HG03521 (cell line): ENCODE measurements at regions not wholly inside any gene's neighbourhood (a gene's known extent, or its start where the extent isn't known, plus 50 kb on each side); places are given as distances from the start of the nearest gene placed in this dataset.
A peak's percentile ranks its signal among the peaks of the same experiment; 100 is the strongest.

Experiments
- ATAC-seq: cut with Tn5 transposase; IDR thresholded peaks from one replicate; pipeline ENCODE4 v1.9.1; 2021; ENCODE audit warnings: mild to moderate bottlenecking, moderate library complexity; ENCODE audit not compliant: unreplicated experiment

DNA sequence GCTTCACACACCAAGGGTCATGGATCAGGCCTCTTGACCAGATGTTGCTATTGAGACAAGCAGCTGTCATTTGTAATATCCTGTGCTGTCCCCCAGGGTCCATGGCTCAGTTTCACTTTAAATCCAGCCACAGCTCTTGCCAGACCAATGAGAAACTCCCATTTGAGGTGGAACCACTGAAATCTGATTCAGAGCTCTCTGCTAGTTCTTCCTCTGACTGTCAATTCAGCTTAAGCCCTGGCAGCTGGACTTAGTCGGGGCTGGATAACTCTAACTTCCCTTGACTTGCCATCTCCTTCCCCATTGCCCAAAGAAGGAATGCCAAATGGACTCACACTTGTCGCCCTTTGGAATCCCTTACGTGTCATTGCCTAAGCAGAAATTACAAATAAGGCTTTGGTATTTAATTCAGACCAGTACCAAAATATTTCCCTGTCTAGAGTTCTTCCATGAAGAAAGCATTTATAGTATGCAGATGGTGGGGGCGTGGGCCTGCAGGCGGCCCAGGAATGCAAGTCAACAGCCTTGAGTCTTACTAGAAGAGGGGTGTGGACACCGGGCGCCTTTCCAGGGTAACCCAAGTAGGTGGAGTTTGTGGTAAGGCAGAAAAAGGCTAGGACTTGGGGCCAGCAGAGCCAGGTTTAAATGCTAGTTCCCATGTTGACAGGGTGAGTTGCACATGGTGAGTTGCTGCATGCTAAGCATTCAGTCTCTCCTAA lies 96.9 kb upstream of the TMPO start:
- ATAC-seq: peak; percentile 69

DNA sequence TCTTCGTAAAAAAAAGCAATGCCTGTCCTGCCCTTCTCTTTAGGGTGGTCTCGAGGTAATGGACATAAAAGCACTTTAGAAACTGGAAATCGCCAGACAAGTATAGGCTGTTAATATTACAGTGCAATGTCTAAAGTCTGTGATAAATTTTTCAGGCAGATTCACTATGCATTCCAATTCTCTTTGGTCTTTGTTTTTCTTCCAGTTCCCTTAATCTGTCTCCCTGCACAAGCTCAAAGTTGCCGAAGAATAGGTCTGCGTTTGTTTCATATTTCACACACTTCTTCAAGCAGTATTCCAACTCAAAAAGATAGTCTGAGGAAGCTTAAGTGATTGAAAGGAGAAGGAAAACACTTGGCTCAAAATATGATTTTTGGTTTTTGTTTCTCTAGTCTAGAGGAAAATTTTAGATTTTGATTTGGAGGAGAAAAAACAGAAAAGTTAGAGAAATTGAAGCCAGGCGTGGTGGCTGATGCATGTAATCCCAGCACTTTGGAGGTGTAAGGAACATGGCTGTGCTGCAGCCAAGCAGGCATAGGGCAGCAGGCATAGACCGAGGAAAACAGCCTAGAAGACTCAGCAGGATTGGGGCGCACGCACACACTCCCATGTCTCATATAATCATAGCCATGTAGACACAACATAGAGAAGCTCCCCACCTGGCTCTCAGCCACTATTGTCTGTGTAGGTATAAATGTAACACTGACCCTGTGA lies 96.2 kb upstream of the TMPO start:
- ATAC-seq: no peak

DNA sequence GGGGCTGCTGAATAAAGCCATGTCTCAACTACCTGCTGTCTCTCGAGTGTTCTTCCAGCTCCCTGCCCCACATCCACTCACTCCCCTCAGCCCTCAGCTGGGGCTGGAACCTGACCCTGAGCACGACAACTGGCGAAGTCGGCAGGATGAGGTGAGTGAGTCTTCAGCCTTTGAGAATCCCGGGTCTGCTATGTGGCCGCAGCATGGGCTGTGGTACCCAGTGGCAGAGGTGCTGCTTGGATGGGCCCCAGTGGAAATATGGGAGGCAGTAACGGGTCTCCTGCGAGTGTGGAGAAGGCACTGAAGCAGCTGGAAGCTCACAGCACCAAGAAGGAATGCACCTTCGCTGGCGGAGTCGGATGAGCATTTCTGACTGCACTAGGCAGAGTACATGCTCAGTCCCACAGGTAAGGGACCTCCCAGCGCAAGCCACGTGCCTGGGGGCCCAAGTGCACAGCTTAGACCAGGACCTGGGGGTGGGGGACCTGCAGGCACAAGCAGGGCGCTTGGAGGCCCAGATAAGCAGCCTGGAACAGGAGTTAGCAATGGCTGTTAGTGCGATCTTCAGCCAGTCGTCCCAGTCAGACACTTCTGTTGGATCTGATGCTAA lies 95.5 kb upstream of the TMPO start:
- ATAC-seq: no peak

DNA sequence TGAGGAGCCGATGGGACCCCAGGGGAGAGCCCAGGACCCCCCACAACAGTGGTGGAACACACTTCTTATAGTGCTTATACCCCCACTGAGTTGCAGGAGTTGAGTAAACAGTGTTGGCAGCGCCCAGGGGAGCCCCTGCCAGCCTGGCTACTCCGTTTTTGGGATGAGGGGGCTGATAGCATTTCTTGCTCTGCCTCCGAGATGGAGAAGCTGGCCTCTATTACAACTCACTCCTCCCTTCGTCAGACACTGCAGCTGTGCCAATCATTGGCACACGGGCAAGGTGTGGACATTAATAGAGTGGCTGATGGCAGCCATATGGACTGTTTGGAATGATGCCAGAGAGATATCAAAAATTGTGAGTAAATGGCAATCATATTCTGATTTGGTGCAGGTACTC lies 94.9 kb upstream of the TMPO start:
- no peak for ATAC-seq

DNA sequence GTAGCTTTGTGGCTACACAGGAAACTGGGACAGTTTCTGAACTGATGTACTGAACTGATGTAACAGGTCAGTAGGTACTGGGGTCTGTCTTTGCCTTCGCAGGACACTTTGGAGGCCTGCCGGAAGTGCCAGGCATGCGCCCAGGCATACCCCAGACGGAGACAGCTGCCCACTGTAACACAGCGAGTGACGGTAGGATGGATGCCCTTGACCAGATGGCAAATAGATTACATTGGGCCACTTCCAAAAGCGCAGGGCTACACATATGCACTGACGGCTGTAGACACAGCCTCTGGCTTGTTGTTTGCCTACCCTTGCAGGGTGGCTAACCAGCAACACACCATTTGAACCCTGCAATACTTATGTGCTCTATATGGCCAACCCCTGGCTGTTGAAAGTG lies 94.1 kb upstream of the TMPO start:
- no peak for ATAC-seq

DNA sequence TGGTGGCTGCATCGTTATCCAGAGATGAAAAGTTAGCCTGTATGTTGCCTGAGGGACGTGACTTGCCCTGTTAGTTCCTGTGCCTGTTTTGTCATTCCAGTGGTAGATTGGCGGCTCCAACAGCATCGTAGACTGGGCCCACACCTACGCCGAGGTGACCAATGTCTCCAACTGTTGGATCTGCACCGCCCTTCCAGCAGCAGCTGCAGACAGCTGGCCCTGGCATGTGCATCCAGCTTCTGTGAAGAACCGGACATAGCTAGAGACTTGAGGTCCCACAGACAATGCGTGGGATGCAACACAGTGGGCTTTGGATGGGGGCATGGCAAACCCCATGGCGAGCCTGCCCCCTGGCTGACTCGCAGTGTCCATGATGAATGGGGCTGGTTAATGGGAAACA lies 93.0 kb upstream of the TMPO start:
- no peak for ATAC-seq

DNA sequence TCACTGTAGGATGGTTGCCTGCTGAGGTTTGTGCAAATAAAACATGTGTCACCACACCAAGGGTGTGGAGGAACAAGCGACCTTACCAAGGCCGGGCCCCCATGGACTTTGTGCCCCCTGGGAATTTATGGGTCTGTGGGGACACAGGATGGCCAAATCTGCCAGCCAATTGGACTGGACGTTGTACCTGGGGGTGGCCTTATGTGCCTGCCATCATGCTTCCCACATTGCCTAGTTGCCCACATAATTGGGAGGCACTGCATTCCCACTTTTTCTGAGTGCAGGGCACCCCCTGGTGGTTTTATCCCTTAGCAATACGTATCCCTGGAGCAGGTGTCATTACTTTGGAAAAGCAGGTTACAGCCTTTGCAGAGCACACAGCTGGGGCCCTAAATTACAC lies 92.6 kb upstream of the TMPO start:
- no peak for ATAC-seq

DNA sequence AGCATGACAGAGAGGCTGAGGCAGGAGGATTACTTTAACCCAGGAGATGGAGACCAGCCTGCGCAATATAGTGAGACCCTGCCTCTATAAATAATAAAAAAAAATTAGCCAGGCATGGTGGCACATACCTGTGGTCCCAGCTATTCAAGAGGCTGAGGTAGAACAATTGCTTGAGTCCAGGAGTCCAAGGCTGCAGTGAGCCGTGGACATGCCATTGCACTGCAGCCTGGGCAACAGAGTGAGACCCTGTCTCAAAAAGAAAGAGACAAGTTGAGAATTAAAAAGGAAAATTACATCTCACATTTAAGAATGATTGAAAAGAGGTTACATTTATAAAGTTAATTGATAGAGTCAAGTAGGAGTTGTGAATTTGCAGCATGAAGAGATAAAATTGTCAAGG lies 91.4 kb upstream of the TMPO start:
- ATAC-seq: no peak

DNA sequence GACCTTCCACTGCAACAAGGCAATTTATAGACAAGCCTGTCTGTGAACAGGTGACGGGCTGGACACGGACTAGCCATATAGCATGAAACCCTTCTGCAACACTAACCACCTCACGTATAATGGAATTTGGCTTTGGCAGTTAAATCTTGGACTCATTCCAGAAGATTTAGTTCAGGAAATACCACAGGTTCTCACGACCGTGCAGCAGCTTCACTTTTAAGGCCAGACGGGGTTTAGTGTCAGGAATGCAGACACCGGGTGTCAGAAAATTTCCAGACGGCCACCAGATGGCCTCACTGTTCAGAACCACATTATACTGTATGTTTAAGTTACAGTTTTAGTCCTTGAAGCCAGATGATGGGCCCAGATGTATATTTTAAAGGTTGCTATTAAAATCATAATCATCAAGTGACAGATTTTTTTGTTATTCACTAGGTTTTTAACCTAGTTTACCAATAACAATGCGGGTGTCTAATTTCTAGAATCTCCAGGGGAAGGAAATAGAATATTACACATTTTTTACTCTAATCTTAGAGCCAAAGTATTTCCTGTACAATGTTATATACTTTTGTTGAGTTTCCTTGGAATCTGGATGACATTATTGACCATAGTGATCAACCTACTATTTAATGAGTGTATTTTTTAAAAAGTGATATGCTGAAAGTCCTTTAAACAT lies 90.5 kb upstream of the TMPO start:
- peak; percentile 58 for ATAC-seq

DNA sequence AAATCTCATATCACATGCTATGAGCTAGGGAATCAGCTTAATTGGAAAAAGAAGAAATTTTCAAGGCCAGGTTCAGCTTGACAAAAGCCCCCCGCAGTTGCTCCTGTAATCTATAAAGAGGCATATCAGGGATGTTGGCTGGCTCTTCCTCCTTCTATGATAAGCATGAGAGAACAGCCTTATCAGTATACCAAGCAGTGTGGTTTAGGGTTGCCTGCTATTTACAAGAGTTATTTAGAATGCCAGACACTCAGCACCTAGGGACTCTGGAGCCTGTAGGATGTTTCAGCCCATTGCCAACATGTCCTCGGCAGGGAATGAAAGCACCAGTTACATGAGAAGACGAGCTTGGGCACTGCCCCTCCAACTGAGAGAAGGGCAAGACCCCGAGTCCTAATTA lies 89.5 kb upstream of the TMPO start:
- ATAC-seq: no peak

DNA sequence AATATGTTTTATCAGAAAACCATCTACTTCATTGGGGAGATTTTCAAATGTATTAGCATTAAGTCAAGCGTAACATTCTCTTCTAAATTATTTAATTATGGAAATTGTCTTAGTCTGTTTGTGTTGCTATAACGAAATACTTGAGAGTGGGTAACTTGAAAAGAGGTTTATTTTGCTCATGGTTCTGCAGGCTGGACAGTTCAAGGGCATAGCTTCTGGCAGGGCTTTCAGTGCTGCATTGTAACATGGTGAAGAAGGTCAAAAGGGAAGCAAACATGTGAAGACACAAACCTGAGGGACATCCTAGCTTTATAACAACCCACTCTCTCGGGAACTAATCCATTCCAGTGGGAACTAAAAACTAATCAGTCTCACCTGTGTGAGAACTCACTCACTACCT lies 84.3 kb upstream of the TMPO start:
- no peak for ATAC-seq

DNA sequence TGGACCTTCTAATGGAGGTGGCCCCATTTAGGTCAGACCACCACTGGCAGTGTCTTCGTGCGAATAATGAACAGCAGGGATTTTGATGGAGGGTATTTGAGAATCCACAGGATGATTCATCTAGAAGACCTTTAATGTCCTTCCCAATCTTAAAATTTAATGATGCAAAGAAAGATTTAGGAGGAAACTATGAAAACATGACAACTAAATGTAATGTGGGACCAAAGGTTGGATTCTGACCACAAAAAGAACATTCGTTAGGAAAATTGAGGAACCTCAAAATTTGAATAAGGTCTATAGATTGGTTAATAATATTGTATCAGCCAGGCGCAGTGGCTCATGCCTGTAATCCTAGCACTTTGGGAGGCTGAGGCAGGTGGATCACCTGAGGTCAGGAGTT lies 78.2 kb upstream of the TMPO start:
- ATAC-seq: no peak

DNA sequence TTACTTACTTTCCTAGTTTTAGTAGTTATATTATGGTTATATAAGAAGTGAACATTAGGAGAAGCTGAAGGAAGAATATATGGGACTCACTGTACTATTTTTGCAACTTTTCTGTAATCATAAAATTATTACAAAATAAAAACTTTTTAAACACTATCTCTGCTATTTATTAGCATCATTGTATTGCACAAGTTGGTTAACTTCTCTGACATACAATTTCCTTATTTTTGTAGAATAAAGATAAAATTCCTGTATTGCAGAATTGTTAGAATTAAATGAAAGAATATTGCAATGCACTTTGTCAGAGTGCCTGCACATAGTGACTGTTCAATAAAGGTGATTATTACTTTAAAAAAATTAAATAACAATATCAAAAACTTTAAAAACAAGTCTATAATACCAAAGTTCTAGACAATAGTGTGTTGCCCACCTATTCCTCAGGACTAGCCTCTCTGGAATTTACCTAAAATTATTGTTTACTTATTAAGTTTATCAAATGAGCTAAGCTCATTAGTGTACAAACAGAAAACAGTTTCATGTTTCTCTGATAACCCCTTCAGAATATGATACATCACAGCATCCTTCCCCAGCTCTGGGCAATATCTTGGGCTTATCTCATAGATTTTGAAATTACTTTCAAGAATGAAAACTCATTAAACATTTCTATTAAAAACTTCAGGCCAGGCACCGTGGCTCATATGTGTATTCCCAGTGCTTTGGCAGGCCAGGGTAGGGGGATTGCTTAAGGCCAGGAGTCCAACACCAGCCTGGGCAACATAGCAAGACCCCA lies 77.4 kb upstream of the TMPO start:
- ATAC-seq: no peak

DNA sequence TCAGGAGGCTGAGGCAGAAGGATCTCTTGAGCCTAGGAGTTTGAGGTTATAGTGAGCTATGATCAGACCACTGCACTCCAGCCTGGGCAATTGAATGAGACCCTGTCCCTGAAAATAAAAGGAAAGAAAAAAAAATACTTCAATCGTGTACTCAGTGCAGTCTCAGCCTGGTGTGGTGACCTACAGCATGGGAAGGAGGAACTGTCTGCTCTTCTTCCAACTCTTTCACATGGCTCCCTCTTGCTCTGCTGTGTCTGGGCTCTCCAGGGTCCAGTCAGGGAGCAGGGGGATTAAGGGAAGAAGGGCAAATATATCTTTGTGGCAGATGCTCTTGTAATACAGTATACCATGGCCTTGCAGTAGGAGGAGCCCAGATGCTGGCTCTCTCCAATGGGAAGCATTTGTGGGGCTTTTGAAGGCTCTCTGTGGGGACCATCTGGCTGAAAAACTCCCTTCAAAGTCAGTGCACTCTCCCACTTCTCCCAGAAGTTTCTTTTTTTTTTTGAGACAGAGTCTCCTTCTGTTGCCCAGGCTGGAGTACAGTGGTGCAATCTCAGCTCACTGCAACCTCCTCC lies 76.6 kb upstream of the TMPO start:
- ATAC-seq: no peak

DNA sequence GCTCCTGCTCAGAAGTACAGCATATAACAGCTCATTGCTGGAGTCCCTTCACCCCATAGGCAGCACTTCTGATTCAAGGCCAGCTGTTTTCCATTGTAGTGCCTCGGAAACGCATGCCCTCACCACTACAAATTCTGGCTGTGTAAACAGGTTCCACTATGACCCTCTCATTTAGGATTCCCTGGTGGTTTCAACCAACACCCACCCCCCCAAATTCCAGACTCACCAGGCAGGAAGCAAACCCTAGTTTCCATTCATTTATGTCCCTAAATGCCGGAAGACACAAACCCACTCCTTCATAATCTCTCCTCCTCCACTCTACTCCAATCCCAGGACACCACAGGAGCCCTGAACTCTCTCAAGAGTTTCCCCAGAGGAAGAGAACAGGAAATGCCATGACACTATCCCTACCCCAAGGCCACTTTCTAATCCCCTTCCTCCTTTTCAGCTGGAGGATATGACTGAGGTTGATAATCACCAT lies 75.9 kb upstream of the TMPO start:
- no peak for ATAC-seq

DNA sequence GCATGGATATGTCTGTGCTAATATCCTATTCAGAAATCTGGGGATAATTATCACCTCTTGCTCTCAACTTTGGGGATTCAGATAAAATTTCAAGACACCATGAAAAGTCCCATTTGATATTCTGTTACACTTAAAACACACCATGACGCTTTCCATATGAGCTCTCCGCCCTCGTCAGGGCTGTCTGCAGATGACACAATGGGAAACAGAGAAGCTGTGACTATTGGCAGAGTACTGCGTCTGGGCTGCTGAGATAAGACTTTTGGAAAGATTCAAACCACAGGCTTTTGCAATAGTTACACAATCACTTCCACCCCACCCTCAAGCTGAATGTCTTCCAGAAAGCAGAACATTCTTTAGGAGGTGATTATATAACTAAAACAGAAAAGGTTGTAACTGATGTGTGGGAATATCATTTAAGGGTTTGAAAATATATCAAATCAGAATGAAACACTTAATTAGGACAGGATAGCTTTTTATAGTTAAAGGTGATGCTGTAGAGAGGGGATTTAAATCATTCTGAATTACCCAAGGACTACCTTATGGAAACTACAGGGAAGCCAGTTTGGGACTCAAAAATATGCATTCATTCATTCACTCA lies 75.3 kb upstream of the TMPO start:
- no peak for ATAC-seq

DNA sequence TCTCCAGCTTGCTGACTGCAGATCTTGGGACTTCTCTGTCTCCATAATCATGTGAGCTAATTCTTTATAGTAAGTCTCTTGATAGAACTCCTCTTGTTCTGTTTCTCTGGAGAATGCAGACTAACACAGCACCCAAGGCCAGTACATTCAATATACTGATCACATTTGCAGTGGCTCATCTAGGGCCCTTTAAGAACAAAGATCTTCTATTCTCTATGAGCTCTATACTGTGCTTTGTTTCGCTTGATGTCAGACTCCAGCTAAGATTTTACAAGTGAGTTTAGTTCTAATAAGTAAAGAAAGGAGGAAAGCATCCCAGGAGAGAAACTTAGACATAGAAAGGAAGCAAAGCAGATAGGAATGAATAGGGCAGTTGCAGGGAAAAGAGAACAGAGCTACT lies 69.3 kb upstream of the TMPO start:
- ATAC-seq: no peak

DNA sequence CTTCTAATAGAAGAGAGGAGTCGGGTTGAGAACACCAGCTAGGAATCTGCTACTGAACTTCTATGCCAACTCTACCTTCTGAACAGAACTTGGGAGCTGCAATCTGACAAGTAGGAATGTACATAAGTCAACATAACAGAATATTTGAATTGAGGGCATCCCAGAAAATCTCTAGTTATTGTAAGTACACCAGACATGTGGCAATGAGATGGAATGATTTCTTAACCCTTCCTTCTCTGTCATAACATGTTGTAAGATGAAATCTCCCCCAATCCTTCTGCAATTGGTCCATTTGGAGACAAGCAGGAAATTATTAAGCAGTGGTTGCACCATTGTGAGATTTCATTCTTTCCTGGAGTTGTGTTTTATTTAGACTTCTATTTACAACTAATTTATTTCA lies 68.7 kb upstream of the TMPO start:
- no peak for ATAC-seq

DNA sequence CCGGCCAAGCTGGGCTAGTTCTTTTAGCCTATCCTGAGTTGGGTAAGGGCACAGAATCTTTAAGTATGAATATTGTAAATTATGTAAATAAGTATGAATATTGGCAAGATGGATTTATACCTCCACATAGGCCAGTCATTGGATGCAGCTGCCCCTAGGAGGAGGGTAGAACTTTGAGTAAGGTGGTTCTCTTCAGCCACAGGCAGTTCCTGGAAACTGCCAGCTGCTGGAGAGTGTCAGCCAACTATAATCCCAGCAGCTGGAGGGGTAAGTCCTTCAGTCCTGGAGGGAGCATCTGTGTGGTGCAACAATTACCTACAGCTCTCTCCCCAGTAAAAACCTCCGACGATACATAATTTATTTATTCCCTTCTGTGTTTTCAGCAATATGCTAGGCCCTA lies 65.8 kb upstream of the TMPO start:
- ATAC-seq: no peak

DNA sequence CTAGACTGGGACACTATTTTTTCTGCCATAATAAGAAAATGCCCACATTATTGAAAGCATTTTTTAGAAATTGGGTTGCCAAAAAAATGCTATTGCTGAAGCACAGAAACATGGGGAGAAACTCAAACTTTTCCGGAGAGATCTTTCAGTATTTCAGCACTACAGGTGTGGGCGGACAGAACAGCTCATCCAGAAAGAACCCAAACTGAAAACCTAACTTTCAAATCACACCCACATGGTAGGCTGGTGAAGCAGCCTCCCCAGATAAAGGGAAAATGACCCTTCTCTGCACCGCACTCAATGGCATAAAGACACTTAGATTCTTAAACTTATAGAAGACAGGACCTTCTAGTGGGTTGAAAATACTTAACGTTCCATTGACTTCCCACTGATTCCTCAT lies 62.3 kb upstream of the TMPO start:
- no peak for ATAC-seq
